Activated CD4-positive, CD25-positive, alpha-beta regulatory T cell treated with anti-CD3 and anti-CD28 coated beads, Interleukin-2, amount 50 U/mL, for 24 hours (primary cell): ENCODE measurements at regions not wholly inside any gene's neighbourhood (a gene's known extent, or its start where the extent isn't known, plus 50 kb on each side); places are given as distances from the start of the nearest gene placed in this dataset.
"Not testable (repeated sequence)": the region's sequence is repeated elsewhere in the genome, so short reads cannot be mapped to it uniquely, and the experiment has no call there.

ENCODE experiments used
- ATAC-seq, 2 donors: fragments of 150-1000 bp; cut with Tn5 transposase; one replicate each; pipeline ENCODE4 v1.10.0; 2021; ENCODE audit warnings: mild to moderate bottlenecking in 1 of 2, moderate library complexity in 1 of 2

DNA sequence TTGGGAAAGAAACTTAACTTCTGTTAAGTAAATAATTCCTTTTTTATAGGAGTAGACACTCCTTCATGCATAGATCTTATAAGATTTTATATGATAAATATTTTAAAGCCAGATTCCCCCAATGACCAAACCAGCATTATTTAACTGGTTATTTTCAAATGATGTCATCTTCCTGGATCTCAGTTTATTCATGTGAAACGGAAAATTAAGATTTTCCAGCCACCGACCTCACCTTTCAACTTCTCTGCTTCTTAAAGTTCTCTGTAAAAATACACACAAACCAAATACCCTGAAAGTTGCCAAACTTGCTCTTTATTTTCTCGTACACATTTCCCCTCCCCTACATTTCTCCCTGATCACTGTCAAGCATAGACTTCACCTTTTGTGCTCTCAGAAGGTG is 364.2 kb downstream of the GALC start:
- ATAC-seq = no peak

DNA sequence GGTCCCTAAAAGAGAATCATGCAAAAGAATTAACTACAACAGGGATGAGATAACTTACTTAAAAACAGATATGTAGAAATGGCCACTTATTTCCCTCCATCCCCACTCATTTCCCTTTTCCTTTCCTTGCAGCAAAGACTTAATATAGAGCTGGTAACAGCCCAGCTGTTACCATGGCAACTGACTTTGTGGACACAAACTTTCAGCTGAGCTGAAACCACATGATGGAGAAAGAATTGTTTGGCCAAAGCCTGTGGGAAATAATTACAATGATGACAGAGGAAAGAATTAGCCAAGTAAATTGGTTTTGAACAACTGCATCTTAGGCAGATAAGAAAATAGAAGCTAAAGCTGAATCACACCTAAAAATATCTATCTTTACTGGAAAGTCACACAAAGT is 364.9 kb downstream of the GALC start:
- no peak for ATAC-seq

GRCh38 chr14:87626266-87626665 is 366.7 kb downstream of the GALC start:
- ATAC-seq = no peak

DNA sequence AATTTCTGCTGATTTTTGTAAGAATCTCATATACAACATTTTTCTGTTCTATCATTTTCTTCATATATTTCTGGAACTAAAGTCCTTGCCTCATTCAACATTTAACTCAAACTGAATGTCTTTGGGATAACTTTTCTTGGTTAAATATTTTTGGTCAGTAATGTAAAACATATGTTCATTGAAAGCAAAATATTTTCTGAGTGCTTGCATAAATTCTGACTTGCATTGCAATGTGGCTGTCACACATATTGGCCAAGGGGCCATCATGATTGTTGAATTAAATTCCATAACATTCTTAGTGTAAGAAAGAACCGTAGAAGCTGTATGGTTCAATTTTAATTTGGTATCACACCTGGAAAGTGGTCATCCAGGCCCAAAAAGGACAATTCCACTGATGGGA is 369.4 kb downstream of the GALC start:
- no peak for ATAC-seq

DNA sequence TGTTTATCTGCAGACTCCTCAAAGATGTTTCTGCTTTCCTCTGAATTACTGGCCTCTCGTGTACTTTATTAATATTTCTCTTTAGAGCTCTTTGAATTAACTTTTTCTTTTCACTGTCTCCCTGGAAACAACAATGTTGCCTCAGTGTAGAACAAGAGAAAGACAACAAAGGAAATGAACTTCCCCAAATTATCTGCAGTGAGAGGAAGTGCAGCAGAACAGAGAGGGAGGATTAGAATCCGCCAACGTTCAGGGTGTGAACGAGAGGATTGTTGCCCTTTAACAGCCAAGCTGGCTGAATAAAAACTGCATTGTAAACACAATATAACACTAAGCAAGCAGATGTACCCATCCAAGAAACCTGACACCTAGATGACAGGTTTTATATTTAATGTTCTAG is 375.9 kb downstream of the GALC start:
- ATAC-seq = no peak

DNA sequence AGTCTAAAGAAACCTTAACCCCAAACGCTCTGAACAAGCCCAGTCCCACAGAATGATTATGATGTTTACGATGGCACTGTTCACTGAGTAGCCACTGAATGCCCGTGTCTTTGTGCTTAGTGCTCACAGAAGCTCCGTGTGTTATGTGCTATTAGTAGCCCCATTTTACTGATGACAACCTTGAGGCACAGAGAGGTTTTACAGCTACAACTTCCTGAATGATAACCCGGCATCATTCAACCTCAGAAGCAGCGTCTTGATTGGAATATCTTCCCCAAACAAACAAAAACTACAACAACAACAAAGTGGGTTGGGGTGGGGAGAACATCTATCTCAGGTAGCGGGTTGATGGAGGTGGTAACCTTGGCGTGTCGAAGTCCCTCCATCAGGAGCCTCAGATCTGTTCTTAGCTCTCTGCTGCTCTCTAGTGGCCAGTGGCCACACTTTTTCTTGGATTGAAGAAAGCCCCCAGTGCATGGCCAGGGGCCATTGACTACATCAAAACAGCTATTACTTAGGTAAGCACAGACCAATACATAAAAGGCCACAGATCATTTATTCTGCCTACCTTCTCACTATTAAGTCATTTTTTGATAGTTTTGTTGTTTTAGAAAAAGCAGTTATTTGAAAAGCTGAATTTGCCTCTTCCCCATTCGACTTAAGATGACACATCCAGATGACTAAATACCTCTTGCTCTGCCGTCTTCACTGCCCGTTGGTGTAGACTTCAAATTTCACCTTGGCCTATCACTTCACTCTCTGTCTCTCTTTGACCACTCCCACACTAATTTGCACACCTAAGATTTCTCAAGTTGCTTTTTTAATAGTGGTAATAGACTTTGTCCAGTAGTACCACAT is 376.9 kb downstream of the GALC start:
- ATAC-seq = no peak

- no peak for ATAC-seq
These were observed 377.9 kb downstream of the GALC start for GRCh38 chr14:87615047-87615446.

DNA sequence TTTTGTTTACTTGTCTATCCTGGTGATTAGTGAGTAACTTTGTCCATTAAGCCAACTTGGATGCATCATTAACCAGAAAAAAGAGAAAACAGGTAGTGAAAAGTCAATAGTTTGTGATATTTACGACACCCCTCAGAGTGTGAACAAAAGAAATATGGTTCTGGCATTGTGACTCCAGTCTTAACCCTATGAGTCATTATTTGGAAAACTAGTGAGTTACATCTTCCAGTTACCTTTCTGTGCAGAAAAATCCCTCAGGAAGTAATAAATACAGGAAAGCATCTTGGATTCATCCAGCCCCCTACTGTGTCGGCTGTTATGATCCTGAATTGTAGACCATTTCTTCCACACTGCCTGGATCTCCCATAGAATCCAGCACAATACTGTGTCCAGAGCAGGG is 379.1 kb downstream of the GALC start:
- ATAC-seq = no peak

DNA sequence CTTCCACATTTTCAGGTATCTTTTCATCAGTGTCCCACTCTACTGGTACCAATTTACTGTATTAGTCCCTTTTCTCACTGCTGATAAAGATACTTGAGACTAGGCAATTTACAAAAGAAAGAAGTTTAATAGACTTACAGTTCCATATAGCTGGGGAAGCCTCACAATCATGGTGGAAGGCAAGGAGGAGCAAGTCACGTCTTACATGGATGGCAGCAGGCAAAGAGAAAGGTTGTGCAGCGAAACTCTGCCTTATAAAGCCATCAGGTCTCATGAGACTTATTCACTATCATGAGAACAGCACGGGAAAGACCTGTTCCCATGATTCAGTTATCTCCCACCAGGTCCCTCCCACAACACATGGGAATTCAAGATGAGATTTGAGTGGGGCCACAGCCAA is 385.9 kb downstream of the GALC start:
- ATAC-seq = not testable (repeated sequence)

GRCh38 chr14:87601036-87601435 is 391.9 kb downstream of the GALC start:
- no peak for ATAC-seq

DNA sequence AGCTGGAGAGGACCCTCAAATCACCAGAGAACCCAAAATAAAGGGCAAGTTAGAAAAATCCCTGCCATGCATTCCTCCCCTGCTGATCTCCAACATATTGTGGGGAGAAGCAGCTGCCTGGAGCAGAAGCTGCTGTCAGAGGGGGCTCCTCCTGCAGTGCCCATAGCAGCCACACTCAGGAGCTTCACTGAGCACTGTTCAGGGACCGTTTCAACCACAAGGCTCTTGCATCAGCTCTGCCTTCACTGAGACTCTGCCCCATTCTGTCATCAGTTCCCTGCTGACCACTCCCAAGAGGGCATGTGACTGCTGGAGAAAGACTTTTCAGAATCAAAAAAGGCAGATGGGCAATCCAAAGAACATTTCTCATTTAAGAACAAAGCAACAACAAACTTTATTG is 392.7 kb downstream of the GALC start:
- ATAC-seq = no peak

DNA sequence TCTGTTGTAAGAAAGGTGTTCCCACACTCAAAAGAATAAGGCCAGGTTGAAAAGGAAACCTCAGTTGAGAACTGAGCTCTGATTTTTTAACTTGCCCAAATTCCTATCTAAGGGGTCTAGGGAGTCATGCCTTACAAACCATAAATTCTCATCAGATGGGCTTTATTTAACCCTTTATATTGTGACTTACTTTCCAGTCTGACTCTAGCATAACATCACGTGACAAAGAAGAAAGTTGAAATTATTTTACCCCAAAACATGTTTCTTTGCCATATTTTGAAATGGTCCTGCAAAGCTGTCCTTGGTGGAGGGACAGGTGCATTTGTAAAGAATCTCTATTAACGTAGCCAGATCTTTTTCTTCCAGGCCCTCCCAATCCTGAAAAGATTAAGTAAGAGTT is 411.7 kb downstream of the GALC start:
- ATAC-seq = no peak

GRCh38 chr14:87579036-87579435 is 413.9 kb downstream of the GALC start:
- no peak for ATAC-seq

- no peak for ATAC-seq
These were observed 417.6 kb downstream of the GALC start for GRCh38 chr14:87575378-87575777.

DNA sequence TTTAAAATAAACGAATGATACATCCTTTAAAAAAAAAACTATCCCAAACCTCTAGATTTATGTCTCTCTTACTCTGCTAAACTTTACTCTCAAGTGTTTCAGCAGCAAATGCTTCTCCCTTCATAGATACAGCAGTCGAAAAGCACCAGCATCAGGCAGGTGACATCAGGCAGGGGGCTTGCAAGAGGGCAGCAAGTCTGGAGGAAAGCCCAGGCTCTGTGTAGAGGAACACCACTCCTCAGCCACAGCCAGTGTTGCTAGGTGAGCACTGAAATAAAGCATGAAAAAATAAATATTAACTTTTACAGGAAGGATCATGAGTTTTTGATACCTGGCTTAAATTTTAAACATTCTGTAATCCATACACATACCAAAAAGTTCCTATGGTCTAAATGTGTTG is 419.4 kb downstream of the GALC start:
- ATAC-seq = no peak

DNA sequence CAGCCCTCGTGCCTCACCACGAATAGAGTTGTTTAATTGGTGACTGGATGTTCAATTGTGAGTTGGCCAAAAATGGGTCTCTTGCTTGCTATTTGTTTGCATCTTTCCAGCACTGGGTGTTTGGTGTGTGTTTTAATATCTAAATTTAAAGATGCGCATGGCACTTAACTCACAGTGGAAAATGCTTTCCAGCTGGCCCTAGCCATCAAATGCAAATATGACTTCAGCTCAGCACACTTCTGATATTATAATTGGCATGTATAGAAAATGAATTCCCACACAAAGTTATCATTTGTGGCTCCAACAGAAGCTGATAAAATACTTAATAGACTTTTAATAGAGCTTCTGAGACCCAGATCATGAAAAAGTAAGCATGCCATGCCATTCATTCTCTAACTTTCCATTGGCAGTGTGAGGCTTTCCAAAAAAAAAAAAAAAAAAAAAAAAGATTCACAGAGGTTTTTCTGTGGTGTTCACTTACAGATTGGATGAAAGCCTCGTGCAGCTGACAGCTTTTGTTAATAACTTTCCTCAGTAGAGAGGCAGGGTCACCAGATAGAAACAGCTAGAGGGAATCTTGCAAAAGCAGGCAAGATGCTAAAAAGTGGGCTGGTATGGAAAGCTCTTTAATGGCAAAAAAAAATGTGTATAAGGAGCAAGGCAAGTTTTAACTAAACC is 425.2 kb downstream of the GALC start:
- no peak for ATAC-seq

GRCh38 chr14:87566991-87567390 is 426.0 kb downstream of the GALC start:
- no peak for ATAC-seq

GRCh38 chr14:87547536-87547935 is 445.4 kb downstream of the GALC start:
- no peak for ATAC-seq

GRCh38 chr14:87542288-87542687 is 450.7 kb downstream of the GALC start:
- ATAC-seq = no peak

DNA sequence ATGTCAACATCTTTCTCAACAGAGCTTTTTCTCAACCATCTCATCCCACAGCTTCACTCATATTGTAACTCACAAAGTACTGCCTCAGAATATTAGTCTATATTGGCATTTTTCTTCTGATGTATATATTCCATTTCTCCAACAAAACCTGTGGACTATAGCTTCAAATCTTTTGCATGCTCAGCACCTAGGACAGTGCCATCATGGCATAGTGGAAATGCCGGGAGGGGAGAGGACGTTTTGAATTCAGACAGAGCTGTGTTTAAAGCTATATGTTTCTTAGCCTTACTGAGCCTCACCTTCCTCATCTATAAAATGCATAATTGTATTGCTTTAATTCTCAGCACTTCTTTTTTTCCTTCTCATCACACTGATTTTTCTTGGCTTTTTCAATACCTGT is 452.6 kb downstream of the GALC start:
- no peak for ATAC-seq

GRCh38 chr14:87529081-87529480 is 463.9 kb downstream of the GALC start:
- ATAC-seq = no peak

DNA sequence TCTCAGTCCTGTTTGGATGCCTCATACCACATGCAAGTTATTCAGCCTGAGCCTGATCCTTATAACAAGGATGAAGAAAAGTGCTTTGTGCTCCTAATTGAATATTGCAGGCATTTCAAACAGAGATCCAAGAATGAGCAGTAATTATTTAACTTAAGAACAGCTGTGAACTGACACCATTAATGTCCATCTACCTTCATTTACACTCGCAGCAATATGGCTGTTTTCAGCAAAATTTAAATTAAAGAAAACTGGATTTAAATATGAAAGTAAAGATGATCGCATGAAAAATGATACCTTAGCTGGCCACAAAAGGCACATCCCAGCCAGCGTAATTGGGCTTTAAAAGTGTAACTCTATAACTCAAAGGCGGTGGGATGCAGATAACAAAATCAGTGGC is 466.3 kb downstream of the GALC start:
- ATAC-seq = no peak

- ATAC-seq = no peak
These were observed 469.0 kb downstream of the GALC start for GRCh38 chr14:87524011-87524410.

DNA sequence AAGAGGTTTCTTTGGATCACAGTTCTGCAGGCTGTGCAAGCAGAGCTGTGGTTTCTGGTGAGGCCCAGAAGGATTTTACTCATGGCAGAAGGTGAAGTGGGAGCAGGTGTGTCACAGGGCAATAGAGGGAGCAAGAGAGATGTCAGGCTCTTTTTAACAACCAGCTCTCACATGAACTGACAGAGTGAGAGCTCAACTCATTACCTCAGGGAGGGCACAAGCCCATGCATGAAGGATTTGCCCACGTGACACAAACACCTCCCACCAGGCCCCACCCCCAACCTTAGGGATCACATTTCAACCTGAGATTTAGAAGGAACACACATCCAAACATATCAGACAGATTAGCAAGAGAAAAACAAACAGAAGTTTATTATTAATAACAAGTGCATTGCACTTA is 470.4 kb downstream of the GALC start:
- no peak for ATAC-seq

- no peak for ATAC-seq
These were observed 484.6 kb downstream of the GALC start for GRCh38 chr14:87508333-87508732.
